T-helper 17 cell (primary cell): ENCODE measurements at regions not wholly inside any gene's neighbourhood (a gene's known extent, or its start where the extent isn't known, plus 50 kb on each side); places are given as distances from the start of the nearest gene placed in this dataset.
"Not testable (repeated sequence)": the region's sequence is repeated elsewhere in the genome, so short reads cannot be mapped to it uniquely, and the experiment has no call there.

Experiments
- ATAC-seq: fragments of 150-1000 bp; cut with Tn5 transposase; 2 replicates; pipeline ENCODE4 v1.10.0; 2021; ENCODE audit warnings: mild to moderate bottlenecking, moderate library complexity
- DNase-seq, 3 donors: peaks; one replicate each; pipeline versions ENCODE4 v3.0.0 to v3.0.0-alpha.2; 2020 to 2021
- H3K9me3 ChIP-seq: one replicate; pipeline ENCODE4 v1.7.0; 2013; ENCODE audit warnings: low read length, mild to moderate bottlenecking; ENCODE audit not compliant: control insufficient read depth, poor library complexity, severe bottlenecking
- H3K27ac Mint-ChIP-seq: one replicate; pipeline ENCODE4 v1.8.0; 2022; ENCODE audit warnings: mild to moderate bottlenecking, moderate library complexity, mixed read lengths
- H3K27me3 Mint-ChIP-seq: one replicate; pipeline ENCODE4 v1.8.0; 2022; ENCODE audit warnings: mixed read lengths
- H3K36me3 Mint-ChIP-seq: one replicate; pipeline ENCODE4 v1.8.0; 2022; ENCODE audit warnings: low read depth, mixed read lengths
- H3K4me1 Mint-ChIP-seq: one replicate; pipeline ENCODE4 v1.8.0; 2022; ENCODE audit warnings: mild to moderate bottlenecking, mixed read lengths
- H3K4me3 Mint-ChIP-seq: one replicate; pipeline ENCODE4 v1.8.0; 2022; ENCODE audit warnings: mild to moderate bottlenecking, moderate library complexity, mixed read lengths

- no peaks in the 10 kb centered on the region for H3K36me3 Mint-ChIP-seq
- no peaks in the 10 kb centered on the region for H3K4me1 Mint-ChIP-seq
- H3K27me3 Mint-ChIP-seq: no peaks in the 10 kb centered on the region
- H3K27ac Mint-ChIP-seq: no peak overlapping the region
- no peak overlapping the region for H3K4me3 Mint-ChIP-seq
- no peak for ATAC-seq
- no peak for DNase-seq
- no peaks in the 10 kb centered on the region for H3K9me3 ChIP-seq
These were observed 448.0 kb downstream of the KCNT2 start for GRCh38 chr1:196160066-196160795.

GRCh38 chr1:196155586-196155985 lies 452.7 kb downstream of the KCNT2 start:
- H3K27ac Mint-ChIP-seq: no peak overlapping the region
- H3K4me3 Mint-ChIP-seq: no peak overlapping the region
- DNase-seq: no peak
- H3K4me1 Mint-ChIP-seq: peaks cover 2% of the 10 kb centered on the region
- no peak for ATAC-seq
- H3K36me3 Mint-ChIP-seq: no peaks in the 10 kb centered on the region
- no peaks in the 10 kb centered on the region for H3K9me3 ChIP-seq
- H3K27me3 Mint-ChIP-seq: no peaks in the 10 kb centered on the region

- H3K4me3 Mint-ChIP-seq: no peak overlapping the region
- H3K36me3 Mint-ChIP-seq: no peaks in the 10 kb centered on the region
- H3K4me1 Mint-ChIP-seq: peaks cover 2% of the 10 kb centered on the region
- no peaks in the 10 kb centered on the region for H3K27me3 Mint-ChIP-seq
- H3K9me3 ChIP-seq: no peaks in the 10 kb centered on the region
- ATAC-seq (no peak), DNase-seq (no peak)
- no peak overlapping the region for H3K27ac Mint-ChIP-seq
These were observed 455.3 kb downstream of the KCNT2 start for GRCh38 chr1:196152975-196153374.

- H3K27ac Mint-ChIP-seq: no peak overlapping the region
- DNase-seq (no peak), ATAC-seq (no peak)
- no peaks in the 10 kb centered on the region for H3K9me3 ChIP-seq
- H3K36me3 Mint-ChIP-seq: no peaks in the 10 kb centered on the region
- peaks cover 2% of the 10 kb centered on the region for H3K4me1 Mint-ChIP-seq
- no peaks in the 10 kb centered on the region for H3K27me3 Mint-ChIP-seq
- H3K4me3 Mint-ChIP-seq: no peak overlapping the region
These were observed 456.2 kb downstream of the KCNT2 start for GRCh38 chr1:196152086-196152485.

- Mint-ChIP-seq H3K27me3 (no peaks in the 10 kb centered on the region), H3K27ac (no peak overlapping the region), H3K36me3 (no peaks in the 10 kb centered on the region), H3K4me3 (no peak overlapping the region), H3K4me1 (peaks cover 2% of the 10 kb centered on the region)
- DNase-seq (no peak), ATAC-seq (no peak)
- H3K9me3 ChIP-seq: no peaks in the 10 kb centered on the region
These were observed 459.8 kb downstream of the KCNT2 start for GRCh38 chr1:196148367-196148970.

GRCh38 chr1:196147530-196147929 lies 460.7 kb downstream of the KCNT2 start:
- no peaks in the 10 kb centered on the region for H3K36me3 Mint-ChIP-seq
- DNase-seq (no peak), ATAC-seq (no peak)
- H3K9me3 ChIP-seq: no peaks in the 10 kb centered on the region
- no peak overlapping the region for H3K4me3 Mint-ChIP-seq
- H3K27ac Mint-ChIP-seq: peak overlapping the region; percentile 14
- H3K4me1 Mint-ChIP-seq: peaks cover 2% of the 10 kb centered on the region
- no peaks in the 10 kb centered on the region for H3K27me3 Mint-ChIP-seq

- not testable (repeated sequence) for H3K27me3 Mint-ChIP-seq, H3K4me1 Mint-ChIP-seq, ATAC-seq, H3K9me3 ChIP-seq, H3K36me3 Mint-ChIP-seq, H3K4me3 Mint-ChIP-seq, H3K27ac Mint-ChIP-seq, DNase-seq
These were observed 463.1 kb downstream of the KCNT2 start for GRCh38 chr1:196145151-196145550.

GRCh38 chr1:196144588-196144987 lies 463.7 kb downstream of the KCNT2 start:
- H3K27ac Mint-ChIP-seq: no peak overlapping the region
- ATAC-seq (no peak), DNase-seq (no peak)
- no peaks in the 10 kb centered on the region for H3K4me1 Mint-ChIP-seq
- no peak overlapping the region for H3K4me3 Mint-ChIP-seq
- H3K9me3 ChIP-seq: no peaks in the 10 kb centered on the region
- H3K27me3 Mint-ChIP-seq: peaks cover 4% of the 10 kb centered on the region
- no peaks in the 10 kb centered on the region for H3K36me3 Mint-ChIP-seq

- DNase-seq (no peak), ATAC-seq (no peak)
- no peaks in the 10 kb centered on the region for H3K36me3 Mint-ChIP-seq
- H3K27me3 Mint-ChIP-seq: peaks cover 4% of the 10 kb centered on the region
- H3K4me3 Mint-ChIP-seq: no peak overlapping the region
- no peaks in the 10 kb centered on the region for H3K9me3 ChIP-seq
- no peak overlapping the region for H3K27ac Mint-ChIP-seq
- no peaks in the 10 kb centered on the region for H3K4me1 Mint-ChIP-seq
These were observed 464.5 kb downstream of the KCNT2 start for GRCh38 chr1:196143602-196144342.

- no peak for DNase-seq
- H3K27me3 Mint-ChIP-seq: peaks cover 4% of the 10 kb centered on the region
- no peak for ATAC-seq
- H3K9me3 ChIP-seq: no peaks in the 10 kb centered on the region
- no peaks in the 10 kb centered on the region for H3K4me1 Mint-ChIP-seq
- H3K27ac Mint-ChIP-seq: no peak overlapping the region
- no peaks in the 10 kb centered on the region for H3K36me3 Mint-ChIP-seq
- no peak overlapping the region for H3K4me3 Mint-ChIP-seq
These were observed 466.1 kb downstream of the KCNT2 start for GRCh38 chr1:196142111-196142640.

- H3K9me3 ChIP-seq: no peaks in the 10 kb centered on the region
- H3K4me3 Mint-ChIP-seq: no peak overlapping the region
- no peak for ATAC-seq
- DNase-seq: no peak
- no peaks in the 10 kb centered on the region for H3K36me3 Mint-ChIP-seq
- no peaks in the 10 kb centered on the region for H3K4me1 Mint-ChIP-seq
- H3K27me3 Mint-ChIP-seq: peaks cover under 1% of the 10 kb centered on the region
- H3K27ac Mint-ChIP-seq: no peak overlapping the region
These were observed 471.8 kb downstream of the KCNT2 start for GRCh38 chr1:196136396-196136795.

GRCh38 chr1:196131691-196132090 lies 476.5 kb downstream of the KCNT2 start:
- ATAC-seq (no peak), DNase-seq (no peak)
- Mint-ChIP-seq H3K4me1 (peaks cover 2% of the 10 kb centered on the region), H3K27me3 (peaks cover 11% of the 10 kb centered on the region), H3K27ac (no peak overlapping the region), H3K4me3 (no peak overlapping the region), H3K36me3 (no peaks in the 10 kb centered on the region)
- H3K9me3 ChIP-seq: no peaks in the 10 kb centered on the region

- DNase-seq (no peak), ATAC-seq (no peak)
- H3K9me3 ChIP-seq: no peaks in the 10 kb centered on the region
- no peak overlapping the region for H3K27ac Mint-ChIP-seq
- H3K4me3 Mint-ChIP-seq: no peak overlapping the region
- H3K4me1 Mint-ChIP-seq: peaks cover 2% of the 10 kb centered on the region
- H3K27me3 Mint-ChIP-seq: peaks cover 11% of the 10 kb centered on the region
- H3K36me3 Mint-ChIP-seq: no peaks in the 10 kb centered on the region
These were observed 479.4 kb downstream of the KCNT2 start for GRCh38 chr1:196128835-196129234.
